LNCAP (cell line): ENCODE measurements at regions not wholly inside any gene's neighbourhood (a gene's known extent, or its start where the extent isn't known, plus 50 kb on each side); places are given as distances from the start of the nearest gene placed in this dataset.

Experiments
- CTCF ChIP-seq: fragments of 450-650 bp; IDR thresholded peaks from 2 replicates; pipeline ENCODE4 v1.5.1; 2017; ENCODE audit warnings: mild to moderate bottlenecking

GRCh38 chr10:4226941-4227540, 442.0 kb upstream of the KLF6 start:
- TF ChIP-seq CTCF: no peak

GRCh38 chr10:4224178-4224577, 439.2 kb upstream of the KLF6 start:
- no peak for TF ChIP-seq CTCF

GRCh38 chr10:4219901-4220300, 434.9 kb upstream of the KLF6 start:
- TF ChIP-seq CTCF: no peak

- no peak for TF ChIP-seq CTCF
Measured at GRCh38 chr10:4217653-4218052, 432.6 kb upstream of the KLF6 start.

- TF ChIP-seq CTCF: no peak
Measured at GRCh38 chr10:4217187-4217586, 432.2 kb upstream of the KLF6 start.

GRCh38 chr10:4216726-4217125, 431.7 kb upstream of the KLF6 start:
- TF ChIP-seq CTCF: no peak

GRCh38 chr10:4215963-4216575, 431.1 kb upstream of the KLF6 start:
- no peak for TF ChIP-seq CTCF

- TF ChIP-seq CTCF: no peak
Measured at GRCh38 chr10:4215485-4215884, 430.5 kb upstream of the KLF6 start.
